NCI-H1436 treated with DMSO at 0.1 percent for 48 hours (cell line): ENCODE measurements at regions not wholly inside any gene's neighbourhood (a gene's known extent, or its start where the extent isn't known, plus 50 kb on each side); places are given as distances from the start of the nearest gene placed in this dataset.

Experiments
- DNase-seq: peaks from one replicate; lab custom pipeline; 2025; lab: John Stamatoyannopoulos, UW

- DNase-seq: no peak
Measured at GRCh38 chr1:60126723-60127122, 53.2 kb upstream of the C1orf87 start.
